ENCODE measurements at regions not wholly inside any gene's neighbourhood (a gene's known extent, or its start where the extent isn't known, plus 50 kb on each side); places are given as distances from the start of the nearest gene placed in this dataset.

- no peak for DNase-seq (ENCODE audit: unreplicated experiment)
- TF ChIP-seq, protein P1, sequence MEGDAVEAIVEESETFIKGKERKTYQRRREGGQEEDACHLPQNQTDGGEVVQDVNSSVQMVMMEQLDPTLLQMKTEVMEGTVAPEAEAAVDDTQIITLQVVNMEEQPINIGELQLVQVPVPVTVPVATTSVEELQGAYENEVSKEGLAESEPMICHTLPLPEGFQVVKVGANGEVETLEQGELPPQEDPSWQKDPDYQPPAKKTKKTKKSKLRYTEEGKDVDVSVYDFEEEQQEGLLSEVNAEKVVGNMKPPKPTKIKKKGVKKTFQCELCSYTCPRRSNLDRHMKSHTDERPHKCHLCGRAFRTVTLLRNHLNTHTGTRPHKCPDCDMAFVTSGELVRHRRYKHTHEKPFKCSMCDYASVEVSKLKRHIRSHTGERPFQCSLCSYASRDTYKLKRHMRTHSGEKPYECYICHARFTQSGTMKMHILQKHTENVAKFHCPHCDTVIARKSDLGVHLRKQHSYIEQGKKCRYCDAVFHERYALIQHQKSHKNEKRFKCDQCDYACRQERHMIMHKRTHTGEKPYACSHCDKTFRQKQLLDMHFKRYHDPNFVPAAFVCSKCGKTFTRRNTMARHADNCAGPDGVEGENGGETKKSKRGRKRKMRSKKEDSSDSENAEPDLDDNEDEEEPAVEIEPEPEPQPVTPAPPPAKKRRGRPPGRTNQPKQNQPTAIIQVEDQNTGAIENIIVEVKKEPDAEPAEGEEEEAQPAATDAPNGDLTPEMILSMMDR (IDR thresholded peaks at IDR 0.05; ENCODE audit: unreplicated experiment) = no peak
- Mint-ChIP-seq H3K4me3 (ENCODE audit: unreplicated experiment) (no peak overlapping the region), H3K27me3 (ENCODE audit: insufficient read depth, unreplicated experiment) (no peaks in the 10 kb centered on the region), H3K27ac (ENCODE audit: low read depth, unreplicated experiment) (no peak overlapping the region), H3K9me3 (ENCODE audit: unreplicated experiment) (no peaks in the 10 kb centered on the region), H3K4me1 (ENCODE audit: insufficient read depth, unreplicated experiment) (no peaks in the 10 kb centered on the region), H3K36me3 (ENCODE audit: insufficient read depth, unreplicated experiment) (no peaks in the 10 kb centered on the region)
- intact Hi-C loops (cut with micrococcal nuclease) = no loop called here
- CTCF ChIA-PET = interaction anchor here (1.0 kb wide), 1 partner anchor 102 kb away, joined by 3 read pairs; no protein-coding TSS in a partner anchor
- POLR2A ChIA-PET = no interaction called here
- no TSS peak for BruUV-seq (replicated peaks)
Observed at GRCh38 chr1:55882931-55883330, 667.8 kb upstream of the USP24 start.

DNA sequence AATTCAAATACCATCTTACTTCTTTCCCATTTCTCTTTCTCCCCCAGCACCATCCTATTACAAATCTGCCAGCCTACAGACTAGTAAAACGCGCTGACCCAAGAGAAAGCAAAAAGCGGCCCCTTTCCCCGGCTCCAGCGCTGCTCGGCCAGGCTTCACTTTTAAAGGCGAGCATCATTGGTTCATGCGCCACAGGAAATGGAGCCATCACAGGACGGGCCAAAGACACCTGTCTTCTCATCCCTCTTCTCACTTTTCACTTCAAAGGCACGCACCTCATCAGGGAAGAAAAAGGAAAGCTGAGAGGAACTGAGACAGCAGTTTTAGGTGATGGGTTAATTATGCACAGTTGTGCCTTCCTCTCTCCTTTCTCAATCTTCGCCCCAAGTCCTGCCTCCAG is 664.2 kb upstream of the USP24 start:
- intact Hi-C loops (cut with micrococcal nuclease) = no loop called here
- BruUV-seq (replicated peaks) = no TSS peak
- ChIA-PET CTCF (interaction anchor here (0.9 to 1.7 kb wide), 3 partner anchors 12 to 503 kb away, joined by 4 to 12 read pairs (median 4); no protein-coding TSS in a partner anchor), POLR2A (interaction anchor here (1.4 kb wide), 1 partner anchor 31 kb away, joined by 3 read pairs; no protein-coding TSS in a partner anchor)
- H3K27me3 Mint-ChIP-seq (ENCODE audit: insufficient read depth, unreplicated experiment) = no peaks in the 10 kb centered on the region
- no peaks in the 10 kb centered on the region for H3K36me3 Mint-ChIP-seq (ENCODE audit: insufficient read depth, unreplicated experiment)
- H3K9me3 Mint-ChIP-seq (ENCODE audit: unreplicated experiment) = no peaks in the 10 kb centered on the region
- H3K4me3 Mint-ChIP-seq (ENCODE audit: unreplicated experiment) = no peak overlapping the region
- no peak overlapping the region for H3K27ac Mint-ChIP-seq (ENCODE audit: low read depth, unreplicated experiment)
- DNase-seq (ENCODE audit: unreplicated experiment) = no peak
- TF ChIP-seq, protein P1 (IDR thresholded peaks at IDR 0.05; ENCODE audit: unreplicated experiment) = no peak
- H3K4me1 Mint-ChIP-seq (ENCODE audit: insufficient read depth, unreplicated experiment) = no peaks in the 10 kb centered on the region

DNA sequence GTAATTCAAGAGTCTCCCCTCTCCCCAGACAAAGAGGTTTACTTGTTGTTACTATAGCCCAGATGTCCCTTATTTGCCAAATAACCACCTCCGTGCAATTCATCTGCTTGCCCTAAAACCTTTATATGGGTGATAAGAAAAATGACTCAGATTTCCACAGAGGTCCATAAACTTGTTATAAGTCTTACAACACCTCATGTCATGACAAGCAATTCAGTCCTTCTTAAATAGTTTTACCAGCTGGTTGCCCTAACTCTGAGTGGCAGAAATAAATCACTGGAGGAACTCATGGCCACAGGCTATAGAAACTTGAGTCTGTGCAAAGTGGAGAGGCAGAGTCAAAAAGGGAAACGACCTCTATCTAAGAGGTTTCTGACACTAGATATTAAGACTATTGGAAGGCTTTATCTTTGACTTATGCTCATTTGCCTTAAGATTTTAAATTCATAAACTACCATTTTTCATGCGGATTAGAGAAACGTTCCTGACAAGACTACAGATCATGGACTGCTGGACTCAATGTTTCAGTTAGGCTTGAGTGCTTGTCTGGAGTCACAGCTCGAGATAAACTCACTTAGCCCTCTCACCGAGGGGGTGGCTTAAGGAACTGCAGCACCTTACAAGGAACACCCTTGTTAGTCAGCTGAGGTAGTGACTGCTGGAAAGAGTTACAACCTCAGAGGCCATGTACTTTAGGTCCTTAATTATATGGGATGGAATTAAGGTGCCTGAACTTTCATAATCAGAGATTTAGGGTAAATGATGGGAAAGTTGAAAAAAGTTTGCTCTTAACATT is 662.5 kb upstream of the USP24 start:
- CTCF ChIA-PET = interaction anchor here (0.5 to 1.7 kb wide), 3 partner anchors 10 to 954 kb away, joined by 3 to 12 read pairs (median 4); no protein-coding TSS in a partner anchor
- POLR2A ChIA-PET = no interaction called here

More for the DNA sequence above, 662.5 kb upstream of the USP24 start:
- no peaks in the 10 kb centered on the region for H3K36me3 Mint-ChIP-seq (ENCODE audit: insufficient read depth, unreplicated experiment)
- H3K4me3 Mint-ChIP-seq (ENCODE audit: unreplicated experiment) = no peak overlapping the region
- H3K9me3 Mint-ChIP-seq (ENCODE audit: unreplicated experiment) = no peaks in the 10 kb centered on the region
- TF ChIP-seq, protein P1 (IDR thresholded peaks at IDR 0.05; ENCODE audit: unreplicated experiment) = no peak
- no peak for DNase-seq (ENCODE audit: unreplicated experiment)
- BruUV-seq (replicated peaks) = no TSS peak
- no peaks in the 10 kb centered on the region for H3K4me1 Mint-ChIP-seq (ENCODE audit: insufficient read depth, unreplicated experiment)
- no peaks in the 10 kb centered on the region for H3K27me3 Mint-ChIP-seq (ENCODE audit: insufficient read depth, unreplicated experiment)
- H3K27ac Mint-ChIP-seq (ENCODE audit: low read depth, unreplicated experiment) = no peak overlapping the region
- intact Hi-C loops (cut with micrococcal nuclease) = no loop called here

Data from MCF 10A (cell line).